Germinal center (tissue), 1 donor: ENCODE measurements at regions not wholly inside any gene's neighbourhood (a gene's known extent, or its start where the extent isn't known, plus 50 kb on each side); places are given as distances from the start of the nearest gene placed in this dataset.
"Not testable (repeated sequence)": the region's sequence is repeated elsewhere in the genome, so short reads cannot be mapped to it uniquely, and the experiment has no call there.

Experiments used
- DNase-seq: peaks from one replicate; pipeline ENCODE4 v3.0.0; 2012; ENCODE audit warnings: mixed read lengths, low spot score

GRCh38 chr1:188170935-188171334 is 1342.2 kb downstream of the PLA2G4A start:
- DNase-seq = no peak

DNA sequence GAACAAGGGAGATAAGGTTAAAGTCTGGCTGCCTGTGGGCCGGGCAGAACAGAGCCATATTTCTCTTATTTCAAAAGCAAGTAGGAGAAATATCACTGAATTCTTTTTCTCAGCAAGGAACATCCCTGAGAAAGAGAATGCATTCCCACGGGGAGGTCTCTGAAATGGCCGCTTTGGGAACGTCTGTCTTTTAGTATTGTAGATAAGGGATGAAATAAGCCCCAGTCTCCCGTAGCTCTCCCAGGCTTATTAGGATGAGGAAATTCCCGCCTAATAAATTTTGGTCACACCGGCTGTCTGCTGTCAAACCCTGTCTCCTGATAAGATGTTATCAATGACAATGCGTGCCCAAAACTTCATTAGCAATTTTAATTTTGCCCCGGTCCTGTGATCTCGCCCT is 1353.3 kb downstream of the PLA2G4A start:
- not testable (repeated sequence) for DNase-seq

GRCh38 chr1:188188317-188188716 is 1359.6 kb downstream of the PLA2G4A start:
- no peak for DNase-seq

DNA sequence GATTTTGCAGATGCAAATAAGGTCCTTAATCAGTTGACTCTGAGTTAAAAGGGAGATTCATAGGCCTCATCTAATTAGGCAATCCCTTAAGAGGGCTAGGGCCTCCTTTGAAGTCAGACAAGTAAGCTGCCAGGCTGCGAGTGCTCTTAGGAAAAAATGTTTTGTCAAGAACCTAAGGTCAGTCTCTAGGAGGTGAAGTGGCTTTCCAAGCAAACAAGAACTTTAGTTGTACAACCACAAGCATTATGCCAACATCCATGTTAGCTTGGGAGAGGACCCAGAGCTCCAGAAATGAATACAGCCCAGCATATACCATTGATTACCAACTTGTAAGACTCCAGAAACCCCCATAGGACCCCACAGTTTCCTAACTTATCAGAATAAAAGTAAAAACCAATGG is 1366.2 kb downstream of the PLA2G4A start:
- no peak for DNase-seq

DNA sequence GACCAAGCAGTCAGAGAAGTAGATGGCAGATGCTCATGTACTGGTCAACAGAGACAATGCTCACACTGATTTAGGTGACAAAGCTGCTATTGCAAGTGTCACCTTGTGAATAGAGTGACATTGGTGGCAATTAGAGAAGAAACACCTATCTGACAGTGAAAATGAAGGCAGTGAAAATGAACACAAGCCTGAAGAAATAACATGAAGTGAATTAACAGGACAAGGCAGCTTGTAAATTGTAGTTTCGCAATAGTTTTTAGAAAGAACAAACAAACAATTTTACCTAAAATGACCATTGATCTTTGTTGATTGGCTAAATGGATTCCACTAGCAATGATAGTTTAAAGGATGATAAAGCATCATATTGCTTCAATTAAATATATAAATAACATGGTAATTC is 1389.5 kb downstream of the PLA2G4A start:
- no peak for DNase-seq

DNA sequence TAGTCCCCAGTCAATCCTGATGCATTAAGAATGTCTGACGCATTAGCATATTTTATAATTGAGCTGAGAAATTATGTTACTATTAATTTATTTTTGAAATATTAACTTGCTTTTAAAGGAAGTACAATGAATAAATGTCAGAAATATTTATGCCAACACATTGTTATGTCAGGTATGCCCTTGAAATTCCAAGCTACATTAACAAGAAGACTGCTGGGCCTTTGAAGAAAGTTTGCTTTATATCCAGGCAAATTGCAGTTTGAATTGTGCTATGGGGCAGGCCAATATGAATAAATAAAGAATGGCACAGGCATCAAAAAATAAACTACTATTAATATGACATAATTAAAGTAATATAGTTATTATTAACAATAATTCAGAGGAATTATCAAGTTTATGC is 1391.3 kb downstream of the PLA2G4A start:
- no peak for DNase-seq

DNA sequence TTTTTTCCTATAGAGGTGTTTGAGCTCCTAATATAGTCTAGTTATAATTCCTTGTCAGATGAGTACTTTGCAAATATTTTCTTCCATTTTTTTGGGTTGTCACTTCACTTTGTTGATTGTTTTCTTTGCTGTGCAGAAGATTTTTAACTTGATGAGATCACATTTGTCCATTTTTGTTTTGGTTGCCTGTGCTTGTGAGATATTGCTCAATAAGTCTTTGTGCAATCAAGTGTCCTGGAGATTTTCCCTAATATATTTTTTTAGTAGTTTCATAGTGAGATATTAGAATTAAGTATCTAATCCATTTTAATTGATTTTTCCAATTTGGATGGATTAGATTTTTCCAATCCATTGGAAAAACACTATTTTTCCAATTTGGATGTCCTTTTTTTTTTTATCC is 1395.5 kb downstream of the PLA2G4A start:
- no peak for DNase-seq

GRCh38 chr1:188225975-188226374 is 1397.2 kb downstream of the PLA2G4A start:
- DNase-seq = no peak

DNA sequence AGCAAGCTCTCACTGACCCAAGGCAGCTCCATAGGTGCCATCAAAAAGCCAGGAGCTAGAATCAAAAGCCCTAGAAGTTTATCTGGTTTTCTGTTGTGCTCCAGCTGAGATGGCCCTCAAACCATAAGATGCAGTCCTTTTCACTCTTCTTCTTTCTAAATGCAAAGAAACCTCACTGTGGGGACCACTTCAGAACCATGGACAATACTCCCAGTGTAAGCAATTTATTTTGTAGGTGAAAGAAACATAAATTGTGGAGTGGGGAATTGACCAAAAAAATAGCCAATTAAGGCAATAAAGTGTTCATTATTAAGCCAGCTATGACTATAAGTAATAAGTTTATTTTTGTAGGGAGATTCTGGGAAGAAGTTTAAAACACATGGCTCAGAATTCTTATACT is 1399.9 kb downstream of the PLA2G4A start:
- no peak for DNase-seq

GRCh38 chr1:188237573-188238348 is 1409.0 kb downstream of the PLA2G4A start:
- DNase-seq = no peak

GRCh38 chr1:188240772-188241406 is 1412.1 kb downstream of the PLA2G4A start:
- DNase-seq = no peak

- DNase-seq = no peak
Measured at GRCh38 chr1:188241629-188242028, 1412.9 kb downstream of the PLA2G4A start.

- no peak for DNase-seq
Measured at GRCh38 chr1:188243456-188243855, 1414.7 kb downstream of the PLA2G4A start.

- DNase-seq = no peak
Measured at GRCh38 chr1:188244681-188245080, 1415.9 kb downstream of the PLA2G4A start.

- no peak for DNase-seq
Measured at GRCh38 chr1:188247255-188247654, 1418.5 kb downstream of the PLA2G4A start.

DNA sequence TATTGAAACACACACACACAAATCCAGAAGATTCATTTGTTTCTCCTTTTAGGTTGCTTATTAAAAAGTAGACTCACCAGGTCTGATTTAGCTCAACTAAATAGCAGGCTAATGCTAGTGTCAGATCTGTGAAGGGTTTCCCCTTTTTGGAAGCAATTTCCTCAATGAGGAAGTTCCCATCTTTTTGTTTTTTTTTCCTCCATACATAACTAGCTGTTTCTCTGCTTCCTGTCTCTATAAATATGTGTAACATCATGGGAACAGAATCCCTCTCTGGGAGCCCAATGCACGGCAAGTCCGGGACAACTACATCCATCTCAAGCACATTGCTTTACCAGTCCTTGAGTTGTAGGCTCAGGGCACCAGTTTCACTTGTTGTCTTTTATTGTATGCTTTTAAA is 1421.1 kb downstream of the PLA2G4A start:
- DNase-seq = no peak

DNA sequence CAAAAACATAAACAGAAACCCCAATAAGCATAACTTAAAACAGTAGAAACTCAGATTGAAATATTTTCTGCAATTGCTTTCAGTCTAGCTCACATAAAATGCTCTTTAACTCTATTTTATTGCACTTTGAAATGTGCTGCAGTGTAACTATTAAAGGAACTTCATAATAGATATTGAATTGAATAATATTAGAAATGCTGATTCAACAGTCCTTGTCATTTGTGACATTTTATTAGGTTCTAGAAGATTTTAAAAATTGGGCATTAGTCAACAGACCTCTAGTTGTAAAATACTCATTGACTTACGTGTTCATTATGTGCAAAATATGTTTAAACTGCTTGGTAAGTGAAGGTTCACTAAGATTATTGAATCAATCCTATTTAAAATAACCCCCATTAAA is 1422.3 kb downstream of the PLA2G4A start:
- no peak for DNase-seq

- DNase-seq = no peak
Measured at GRCh38 chr1:188261849-188262248, 1433.1 kb downstream of the PLA2G4A start.

DNA sequence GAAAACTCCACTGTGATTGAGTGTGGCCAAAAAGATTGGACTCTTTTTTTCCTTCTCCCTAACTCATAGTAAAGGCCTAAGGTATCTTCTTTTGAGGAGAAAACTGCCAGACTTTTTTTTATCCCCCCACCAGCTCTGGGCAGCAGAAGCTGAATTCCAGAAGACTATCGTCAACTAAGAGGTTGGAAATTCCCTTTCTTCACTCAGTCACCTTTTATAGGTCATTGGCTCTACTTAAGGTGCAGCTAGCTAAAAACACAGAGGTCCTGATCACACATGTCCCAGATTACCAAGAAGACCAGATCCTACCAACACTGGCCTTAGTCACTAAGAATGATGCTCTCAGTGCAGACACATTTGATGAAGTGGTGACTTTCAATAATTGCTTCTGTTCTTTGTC is 1441.2 kb downstream of the PLA2G4A start:
- no peak for DNase-seq

- no peak for DNase-seq
Measured at GRCh38 chr1:188270497-188270896, 1441.7 kb downstream of the PLA2G4A start.

GRCh38 chr1:188277771-188278170 is 1449.0 kb downstream of the PLA2G4A start:
- DNase-seq = no peak

DNA sequence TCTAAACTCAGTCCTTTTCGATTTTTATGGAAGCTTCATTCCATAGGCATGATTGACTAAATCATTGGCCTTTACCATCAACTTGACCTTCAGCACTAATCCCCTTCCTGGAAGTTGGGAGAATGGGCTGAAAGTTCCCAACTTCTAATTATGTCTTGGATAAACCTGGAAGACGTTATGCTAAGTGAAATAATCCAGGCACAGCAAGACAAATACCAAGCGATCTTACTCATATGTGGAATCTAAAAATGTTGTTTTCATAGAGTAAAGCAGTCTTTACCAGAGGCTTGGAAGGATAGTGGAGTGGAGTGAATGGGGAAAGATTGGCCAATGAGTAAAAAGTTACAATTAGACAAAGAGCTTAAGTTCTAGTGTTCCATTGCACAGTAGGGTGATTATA is 1453.2 kb downstream of the PLA2G4A start:
- DNase-seq = no peak

- DNase-seq = no peak
Measured at GRCh38 chr1:188295157-188295556, 1466.4 kb downstream of the PLA2G4A start.

- DNase-seq = no peak
Measured at GRCh38 chr1:188302746-188303145, 1474.0 kb downstream of the PLA2G4A start.
